Smooth muscle cell (in vitro differentiated cells): ENCODE measurements at regions not wholly inside any gene's neighbourhood (a gene's known extent, or its start where the extent isn't known, plus 50 kb on each side); places are given as distances from the start of the nearest gene placed in this dataset.

ENCODE experiments used
- DNase-seq: peaks from one replicate; lab custom pipeline; 2025; ENCODE audit not compliant: unreplicated experiment; lab: John Stamatoyannopoulos, UW
- H2AFZ ChIP-seq: fragments of 200-600 bp; sonication (generic); 2 replicates; pipeline ENCODE4 v1.6.0; 2016; ENCODE audit warnings: antibody characterized with exemption, low read depth, mild to moderate bottlenecking
- H3F3A ChIP-seq: fragments of 200-600 bp; sonication (generic); 2 replicates; pipeline ENCODE4 v1.6.0; 2017; ENCODE audit warnings: antibody characterized with exemption, low read depth
- H3K27ac ChIP-seq: fragments of 200-600 bp; sonication (generic); 2 replicates; pipeline ENCODE4 v1.5.1; 2016; ENCODE audit warnings: low read depth, mild to moderate bottlenecking
- H3K27me3 ChIP-seq: fragments of 200-600 bp; sonication (generic); 2 replicates; pipeline ENCODE4 v1.6.1; 2016; ENCODE audit warnings: low read depth, mild to moderate bottlenecking
- H3K36me3 ChIP-seq: fragments of 200-600 bp; sonication (generic); 2 replicates; pipeline ENCODE4 v1.5.1; 2016; ENCODE audit warnings: low read depth
- H3K4me1 ChIP-seq: fragments of 200-600 bp; sonication (generic); 2 replicates; pipeline ENCODE4 v1.5.1; 2016; ENCODE audit warnings: low read depth
- H3K4me2 ChIP-seq: fragments of 200-600 bp; sonication (generic); 2 replicates; pipeline ENCODE4 v1.6.0; 2016; ENCODE audit warnings: mild to moderate bottlenecking
- H3K4me3 ChIP-seq: fragments of 200-600 bp; sonication (generic); 2 replicates; pipeline ENCODE4 v1.5.1; 2016; ENCODE audit warnings: mild to moderate bottlenecking
- H3K79me2 ChIP-seq: fragments of 200-600 bp; sonication (generic); 2 replicates; pipeline ENCODE4 v1.6.0; 2016; ENCODE audit warnings: low read depth, mild to moderate bottlenecking
- H3K9ac ChIP-seq: fragments of 200-600 bp; sonication (generic); 2 replicates; pipeline ENCODE4 v1.6.0; 2016; ENCODE audit warnings: low read depth
- H3K9me3 ChIP-seq: fragments of 200-600 bp; sonication (generic); replicated peaks from 2 replicates; pipeline ENCODE4 v1.5.1; 2016; ENCODE audit warnings: low read depth
- H4K20me1 ChIP-seq: fragments of 200-600 bp; sonication (generic); 2 replicates; pipeline ENCODE4 v1.6.0; 2016; ENCODE audit warnings: low read depth
- CTCF ChIP-seq: fragments of 200-600 bp; sonication (generic); IDR thresholded peaks from 2 replicates; pipeline ENCODE4 v1.5.1; 2017; ENCODE audit warnings: borderline replicate concordance, mild to moderate bottlenecking, antibody characterized with exemption; ENCODE audit not compliant: insufficient read depth, poor library complexity, severe bottlenecking
- WGBS: methylation state at CpG from one replicate; pipeline ENCODE4 v1.1.7; 2016; ENCODE audit warnings: low lambda C conversion rate; 5-methylcytosine and 5-hydroxymethylcytosine counted together

- no peak overlapping the region for H3K9ac ChIP-seq
- H3K27me3 ChIP-seq = no peaks in the 10 kb centered on the region
- no peak for DNase-seq
- no peaks in the 10 kb centered on the region for H3K79me2 ChIP-seq
- no peaks in the 10 kb centered on the region for H3K36me3 ChIP-seq
- whole genome bisulfite sequencing = 17% methylated on average over 1 of the region's 1 CpG
- TF ChIP-seq CTCF = no peak
- no peak overlapping the region for H3K4me2 ChIP-seq
- no peak overlapping the region for H3K27ac ChIP-seq
- no peaks in the 10 kb centered on the region for H3K4me1 ChIP-seq
- no peaks in the 10 kb centered on the region for H4K20me1 ChIP-seq
- H3F3A ChIP-seq = no peaks in the 10 kb centered on the region
- no peaks in the 10 kb centered on the region for H3K9me3 ChIP-seq
- no peak overlapping the region for H2AFZ ChIP-seq
- H3K4me3 ChIP-seq = no peak overlapping the region
Measured at GRCh38 chr14:53692885-53693284, 263.7 kb downstream of the BMP4 start.

- WGBS = 66% methylated on average over 5 of the region's 5 CpGs
- no peaks in the 10 kb centered on the region for H3K27me3 ChIP-seq
- no peaks in the 10 kb centered on the region for H3F3A ChIP-seq
- no peaks in the 10 kb centered on the region for H4K20me1 ChIP-seq
- no peak overlapping the region for H3K27ac ChIP-seq
- H3K36me3 ChIP-seq = no peaks in the 10 kb centered on the region
- H3K9me3 ChIP-seq = no peaks in the 10 kb centered on the region
- H3K79me2 ChIP-seq = no peaks in the 10 kb centered on the region
- no peak for DNase-seq
- no peak for TF ChIP-seq CTCF
- H3K4me1 ChIP-seq = no peaks in the 10 kb centered on the region
- H3K4me3 ChIP-seq = no peak overlapping the region
- no peak overlapping the region for H2AFZ ChIP-seq
- H3K9ac ChIP-seq = no peak overlapping the region
- H3K4me2 ChIP-seq = no peak overlapping the region
Measured at GRCh38 chr14:53692451-53692850, 264.2 kb downstream of the BMP4 start.

GRCh38 chr14:53683229-53683628, 273.4 kb downstream of the BMP4 start:
- H3K36me3 ChIP-seq = no peaks in the 10 kb centered on the region
- no peaks in the 10 kb centered on the region for H3K9me3 ChIP-seq
- no peaks in the 10 kb centered on the region for H3F3A ChIP-seq
- H3K4me3 ChIP-seq = no peak overlapping the region
- no peaks in the 10 kb centered on the region for H3K27me3 ChIP-seq
- no peak overlapping the region for H3K4me2 ChIP-seq
- no peaks in the 10 kb centered on the region for H4K20me1 ChIP-seq
- no peak overlapping the region for H2AFZ ChIP-seq
- TF ChIP-seq CTCF = no peak
- H3K27ac ChIP-seq = no peak overlapping the region
- no peaks in the 10 kb centered on the region for H3K79me2 ChIP-seq
- no peaks in the 10 kb centered on the region for H3K4me1 ChIP-seq
- no peak for DNase-seq
- no peak overlapping the region for H3K9ac ChIP-seq
- 83% methylated on average over 5 of the region's 5 CpGs for WGBS

- no peak overlapping the region for H2AFZ ChIP-seq
- H3K4me2 ChIP-seq = no peak overlapping the region
- no peaks in the 10 kb centered on the region for H3F3A ChIP-seq
- no peaks in the 10 kb centered on the region for H3K27me3 ChIP-seq
- no peak for DNase-seq
- no peaks in the 10 kb centered on the region for H3K36me3 ChIP-seq
- no peaks in the 10 kb centered on the region for H4K20me1 ChIP-seq
- H3K4me3 ChIP-seq = no peak overlapping the region
- no peak overlapping the region for H3K27ac ChIP-seq
- 88% methylated on average over 2 of the region's 2 CpGs for WGBS
- no peak overlapping the region for H3K9ac ChIP-seq
- no peaks in the 10 kb centered on the region for H3K79me2 ChIP-seq
- no peaks in the 10 kb centered on the region for H3K4me1 ChIP-seq
- H3K9me3 ChIP-seq = no peaks in the 10 kb centered on the region
- no peak for TF ChIP-seq CTCF
Measured at GRCh38 chr14:53672526-53672925, 284.1 kb downstream of the BMP4 start.
